IMR-90 (cell line): ENCODE measurements at regions not wholly inside any gene's neighbourhood (a gene's known extent, or its start where the extent isn't known, plus 50 kb on each side); places are given as distances from the start of the nearest gene placed in this dataset.

ENCODE experiments used
- ATAC-seq: fragments of 200-7000 bp; cut with Tn5 transposase; 2 replicates; pipeline ENCODE4 v1.9.1; 2020; ENCODE audit warnings: low read depth, mild to moderate bottlenecking, moderate library complexity
- BruUV-seq: library from RNA; stranded (reverse); fragments of 400-500 nt; replicated peaks from 2 replicates; lab custom pipeline; 2021; lab: Mats Ljungman, UMichigan
- CTCF ChIA-PET: fragments of 300-600 bp; formaldehyde crosslinking; extraction: SDS; loops from one replicate; lab custom pipeline; 2021; ENCODE audit warnings: antibody characterized with exemption; lab: Yijun Ruan, JAX
- POLR2A ChIA-PET: fragments of 300-600 bp; sonication (Branson Sonifier 250); formaldehyde crosslinking; loops from one replicate; lab custom pipeline; 2022; ENCODE audit warnings: antibody characterized with exemption; ENCODE audit not compliant: unreplicated experiment; lab: Charles Lee
- DNase-seq: peaks from one replicate; pipeline ENCODE4 v3.0.0; 2013
- H2AFZ ChIP-seq: replicated peaks from 2 replicates; pipeline ENCODE3; 2013; ENCODE audit warnings: low read length, mild to moderate bottlenecking; ENCODE audit not compliant: poor library complexity
- H2AK5ac ChIP-seq: 2 replicates; pipeline ENCODE4 v1.6.1; 2013; ENCODE audit warnings: low read depth, low read length, inconsistent platforms
- H2AK9ac ChIP-seq: replicated peaks from 2 replicates; pipeline ENCODE3; 2013; ENCODE audit warnings: mild to moderate bottlenecking, low read depth, low read length, moderate library complexity; ENCODE audit not compliant: poor library complexity
- H2BK120ac ChIP-seq: 2 replicates; pipeline ENCODE4 v1.6.1; 2013; ENCODE audit warnings: low read depth, low read length, inconsistent platforms
- H2BK15ac ChIP-seq: 3 replicates; pipeline ENCODE4 v1.6.1; 2013; ENCODE audit warnings: low read depth, low read length, inconsistent platforms
- H2BK20ac ChIP-seq: 2 replicates; pipeline ENCODE4 v1.6.1; 2013; ENCODE audit warnings: low read depth, mild to moderate bottlenecking, inconsistent platforms, low read length, moderate library complexity
- H2BK5ac ChIP-seq: 2 replicates; pipeline ENCODE4 v1.6.1; 2013; ENCODE audit warnings: mild to moderate bottlenecking, low read depth, low read length, inconsistent platforms; ENCODE audit not compliant: poor library complexity, severe bottlenecking
- H3K14ac ChIP-seq: replicated peaks from 2 replicates; pipeline ENCODE4 v1.6.1; 2013; ENCODE audit warnings: low read depth, low read length, inconsistent platforms
- H3K18ac ChIP-seq: 2 replicates; pipeline ENCODE4 v1.6.1; 2013; ENCODE audit warnings: low read depth, low read length, control low read depth
- H3K23ac ChIP-seq: 2 replicates; pipeline ENCODE4 v1.6.1; 2013; ENCODE audit warnings: low read depth, low read length, inconsistent platforms
- H3K27ac ChIP-seq: 2 replicates; pipeline ENCODE4 v1.5.1; 2013; ENCODE audit warnings: mild to moderate bottlenecking, control low read depth, low read length; ENCODE audit not compliant: insufficient read depth
- H3K27me3 ChIP-seq: 2 replicates; pipeline ENCODE4 v1.6.1; 2013; ENCODE audit warnings: low read length; ENCODE audit not compliant: control insufficient read depth, insufficient read depth
- H3K36me3 ChIP-seq: 2 replicates; pipeline ENCODE4 v1.6.1; 2013; ENCODE audit warnings: low read length, mixed read lengths; ENCODE audit not compliant: control insufficient read depth, insufficient read depth
- H3K4ac ChIP-seq: 2 replicates; pipeline ENCODE4 v1.6.1; 2013; ENCODE audit warnings: low read depth, low read length, inconsistent platforms
- H3K4me1 ChIP-seq: 2 replicates; pipeline ENCODE4 v1.6.1; 2013; ENCODE audit warnings: low read length, mixed read lengths; ENCODE audit not compliant: control insufficient read depth, insufficient read depth
- H3K4me2 ChIP-seq: 2 replicates; pipeline ENCODE4 v1.6.1; 2013; ENCODE audit warnings: low read depth, mild to moderate bottlenecking, control low read depth, low read length, moderate library complexity
- H3K4me3 ChIP-seq: 2 replicates; pipeline ENCODE4 v1.5.1; 2013; ENCODE audit warnings: low read depth, mild to moderate bottlenecking, control low read depth, low read length, moderate library complexity; ENCODE audit not compliant: insufficient read depth
- H3K56ac ChIP-seq: 2 replicates; pipeline ENCODE4 v1.6.1; 2013; ENCODE audit warnings: low read length, inconsistent platforms; ENCODE audit not compliant: insufficient read depth; ENCODE audit errors: extremely low read depth
- H3K79me1 ChIP-seq, 2 experiments: 2 replicates each; pipeline ENCODE4 v1.6.1; 2013; ENCODE audit warnings: low read length in 2 of 2, inconsistent platforms in 1 of 2, low read depth in 1 of 2
- H3K9ac ChIP-seq: 2 replicates; pipeline ENCODE4 v1.6.1; 2013; ENCODE audit warnings: low read depth, low read length, control low read depth
- H3K9me1 ChIP-seq: 2 replicates; pipeline ENCODE4 v1.6.1; 2013; ENCODE audit warnings: low read length, inconsistent platforms; ENCODE audit not compliant: insufficient read depth
- H3K9me3 ChIP-seq: 2 replicates; pipeline ENCODE4 v1.6.1; 2013; ENCODE audit warnings: low read length; ENCODE audit not compliant: control insufficient read depth, insufficient read depth
- H4K20me1 ChIP-seq: 2 replicates; pipeline ENCODE4 v1.6.1; 2013; ENCODE audit warnings: low read length, inconsistent platforms; ENCODE audit not compliant: insufficient read depth
- H4K5ac ChIP-seq: 2 replicates; pipeline ENCODE4 v1.6.1; 2013; ENCODE audit warnings: mild to moderate bottlenecking, low read depth, low read length, control low read depth
- H4K8ac ChIP-seq, 2 experiments: 2 replicates each; pipeline ENCODE4 v1.6.1; 2013; ENCODE audit warnings: low read depth in 2 of 2, low read length in 2 of 2, control low read depth in 1 of 2, inconsistent platforms in 1 of 2
- H4K91ac ChIP-seq: 2 replicates; pipeline ENCODE4 v1.6.1; 2013; ENCODE audit warnings: low read depth, low read length, inconsistent platforms; ENCODE audit not compliant: insufficient read depth
- CEBPB ChIP-seq: IDR thresholded peaks from 2 replicates; pipeline ENCODE4 v1.6.1; 2012; ENCODE audit warnings: low read depth, low read length, improper control_type of control experiment
- MAFK ChIP-seq: IDR thresholded peaks from 2 replicates; pipeline ENCODE4 v1.6.1; 2012; ENCODE audit warnings: low read depth, low read length, improper control_type of control experiment
- NFE2L2 ChIP-seq: fragments of 150-350 bp; IDR thresholded peaks from 2 replicates; pipeline ENCODE4 v1.6.1; 2016; ENCODE audit warnings: low read depth, mild to moderate bottlenecking, low read length
- RCOR1 ChIP-seq: IDR thresholded peaks from 2 replicates; pipeline ENCODE4 v1.6.1; 2012; ENCODE audit warnings: mild to moderate bottlenecking, low read length, improper control_type of control experiment; ENCODE audit not compliant: insufficient replicate concordance
- SMC3 ChIP-seq: fragments of 150-350 bp; IDR thresholded peaks from 2 replicates; pipeline ENCODE4 v1.6.1; 2016; ENCODE audit warnings: low read depth, mild to moderate bottlenecking, antibody characterized with exemption, low read length, moderate library complexity
- WGBS, 2 experiments: methylation state at CpG; one replicate each; pipeline versions ENCODE4 v1.1.5 to v1.1.7; 2013; ENCODE audit warnings: missing lambda C conversion rate in 2 of 2; ENCODE audit not compliant: insufficient read length in 1 of 2; ENCODE audit errors: extremely low coverage in 2 of 2; 5-methylcytosine and 5-hydroxymethylcytosine counted together
- dilution Hi-C: fragments of 300-500 bp; cut with HindIII; formaldehyde crosslinking; loops from one replicate; pipeline ENCODE4 v1.14.3; 2018; ENCODE audit warnings: low sequenced_read_pairs; ENCODE audit not compliant: unreplicated experiment
- in situ Hi-C: fragments of 300-500 bp; cut with MboI; formaldehyde crosslinking; loops from 3 replicates; pipeline ENCODE4 v1.14.3; 2019; ENCODE audit warnings: low sequenced_read_pairs, inconsistent platforms, mixed read lengths
- intact Hi-C: fragments of 100-400 bp; cut with micrococcal nuclease; formaldehyde crosslinking; loops from 2 replicates; pipeline ENCODE4 v1.10.0; 2022

DNA sequence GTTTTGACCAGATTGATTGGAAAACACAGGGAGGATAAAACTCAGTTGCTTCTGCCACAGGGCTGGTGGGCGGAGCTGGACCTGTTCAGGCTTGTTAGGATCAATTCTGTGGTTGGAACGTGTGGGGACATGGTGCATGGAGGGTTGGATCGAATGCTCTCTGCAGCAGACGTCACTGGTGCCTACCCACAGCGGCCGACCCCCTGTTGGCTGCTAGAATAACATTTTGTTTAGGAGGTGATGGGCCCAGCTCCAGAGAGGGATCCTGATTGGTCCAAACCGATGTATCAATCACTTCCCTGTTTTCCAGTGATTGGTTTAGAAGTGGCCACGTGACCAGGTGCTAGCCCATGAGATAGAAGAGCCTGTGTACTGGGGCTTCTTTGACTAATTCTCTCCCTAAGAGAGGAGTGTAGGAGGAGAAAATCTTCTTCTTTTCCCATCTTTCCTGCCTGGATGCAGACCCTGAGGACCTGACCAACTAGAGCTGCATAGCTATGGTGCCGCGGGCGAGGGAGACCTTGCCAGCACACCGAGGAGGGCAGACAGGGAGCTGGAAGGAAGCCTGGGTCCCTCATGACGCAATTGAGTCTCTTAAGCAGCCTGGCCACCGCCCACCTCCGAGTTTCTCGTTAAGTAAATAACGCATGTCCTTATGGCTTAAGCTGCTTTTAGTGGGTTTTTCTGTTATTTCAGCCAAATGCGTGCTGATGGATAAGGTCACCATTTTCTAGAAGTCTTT is 163.5 kb downstream of the AACS start:
- no peak overlapping the region for H2AFZ ChIP-seq
- dilution Hi-C loops: no loop called here
- DNase-seq (no peak), ATAC-seq (no peak)
- H4K8ac ChIP-seq: no peak overlapping the region
- ChIA-PET CTCF (interaction anchor here (0.6 kb wide), 1 partner anchor 15 kb away, joined by 3 read pairs; no protein-coding TSS in a partner anchor), POLR2A (no interaction called here)
- H3K27ac ChIP-seq: no peak overlapping the region
- no peak overlapping the region for H2AK5ac ChIP-seq
- no peaks in the 10 kb centered on the region for H3K27me3 ChIP-seq
- no peak overlapping the region for H3K9ac ChIP-seq
- H3K4me3 ChIP-seq: no peak overlapping the region
- H3K56ac ChIP-seq: no peak overlapping the region
- no peaks in the 10 kb centered on the region for H3K36me3 ChIP-seq
- H2BK15ac ChIP-seq: no peak overlapping the region
- H3K9me3 ChIP-seq: peaks cover 2% of the 10 kb centered on the region; the same call in 1 of the 2 replicates
- WGBS, 2 experiments: 45% methylated on average over 4 of the region's 18 CpGs; no CpG with 5 or more reads in 1 of the 2 experiments
- H4K20me1 ChIP-seq: no peaks in the 10 kb centered on the region
- no peaks in the 10 kb centered on the region for H3K4me1 ChIP-seq
- intact Hi-C loops: no loop called here
- no peak overlapping the region for H3K18ac ChIP-seq
- TF ChIP-seq NFE2L2 (no peak), SMC3 (no peak), RCOR1 (no peak), MAFK (no peak), CEBPB (no peak)
- no peak overlapping the region for H3K4ac ChIP-seq
- H3K79me1 ChIP-seq: no peaks in the 10 kb centered on the region
- H3K14ac ChIP-seq: no peak overlapping the region
- no peak overlapping the region for H4K5ac ChIP-seq
- H3K9me1 ChIP-seq: no peaks in the 10 kb centered on the region
- no peak overlapping the region for H2AK9ac ChIP-seq
- no peak overlapping the region for H2BK120ac ChIP-seq
- H2BK5ac ChIP-seq: no peak overlapping the region
- H3K23ac ChIP-seq: no peak overlapping the region
- H4K91ac ChIP-seq: no peak overlapping the region
- no peak overlapping the region for H2BK20ac ChIP-seq
- BruUV-seq: no TSS peak
- in situ Hi-C loops: no loop called here
- H3K4me2 ChIP-seq: no peak overlapping the region
